ENCODE measurements at regions not wholly inside any gene's neighbourhood (a gene's known extent, or its start where the extent isn't known, plus 50 kb on each side); places are given as distances from the start of the nearest gene placed in this dataset.

DNA sequence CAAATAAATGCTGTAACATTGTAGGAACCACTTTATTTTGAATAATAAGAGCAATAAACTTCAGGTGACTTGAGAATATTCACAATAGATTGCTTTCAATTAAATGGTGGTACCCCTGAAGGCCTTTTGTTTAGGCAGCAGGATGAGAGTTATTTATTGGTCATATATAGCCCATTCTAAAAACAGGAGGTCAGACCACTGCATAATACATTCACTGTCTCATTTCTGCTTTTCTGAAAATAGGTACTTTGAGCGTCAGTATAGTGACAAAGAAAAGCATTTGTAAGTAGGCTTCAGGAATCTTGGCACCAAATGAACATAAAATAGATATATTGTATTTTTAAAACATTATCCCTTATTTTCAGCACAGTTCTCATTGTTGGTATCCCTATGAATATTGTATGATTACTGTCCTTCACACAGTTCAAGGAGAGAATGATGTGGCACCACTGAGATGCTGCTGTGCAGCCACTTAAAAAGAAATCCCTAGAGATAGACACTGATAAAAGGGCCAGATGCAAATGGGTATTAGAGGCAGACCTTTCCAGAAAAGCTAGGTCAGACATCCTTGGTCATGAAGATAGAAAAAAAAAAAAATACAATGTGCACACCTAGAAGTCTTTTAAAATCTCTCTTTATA lies 381.8 kb upstream of the ST8SIA4 start:
- TF ChIP-seq, protein P1, sequence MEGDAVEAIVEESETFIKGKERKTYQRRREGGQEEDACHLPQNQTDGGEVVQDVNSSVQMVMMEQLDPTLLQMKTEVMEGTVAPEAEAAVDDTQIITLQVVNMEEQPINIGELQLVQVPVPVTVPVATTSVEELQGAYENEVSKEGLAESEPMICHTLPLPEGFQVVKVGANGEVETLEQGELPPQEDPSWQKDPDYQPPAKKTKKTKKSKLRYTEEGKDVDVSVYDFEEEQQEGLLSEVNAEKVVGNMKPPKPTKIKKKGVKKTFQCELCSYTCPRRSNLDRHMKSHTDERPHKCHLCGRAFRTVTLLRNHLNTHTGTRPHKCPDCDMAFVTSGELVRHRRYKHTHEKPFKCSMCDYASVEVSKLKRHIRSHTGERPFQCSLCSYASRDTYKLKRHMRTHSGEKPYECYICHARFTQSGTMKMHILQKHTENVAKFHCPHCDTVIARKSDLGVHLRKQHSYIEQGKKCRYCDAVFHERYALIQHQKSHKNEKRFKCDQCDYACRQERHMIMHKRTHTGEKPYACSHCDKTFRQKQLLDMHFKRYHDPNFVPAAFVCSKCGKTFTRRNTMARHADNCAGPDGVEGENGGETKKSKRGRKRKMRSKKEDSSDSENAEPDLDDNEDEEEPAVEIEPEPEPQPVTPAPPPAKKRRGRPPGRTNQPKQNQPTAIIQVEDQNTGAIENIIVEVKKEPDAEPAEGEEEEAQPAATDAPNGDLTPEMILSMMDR (IDR thresholded peaks at IDR 0.05; ENCODE audit: low read depth, low read length, poor library complexity, severe bottlenecking): no peak
- no peak for TF ChIP-seq EZH2phosphoT487 (IDR thresholded peaks at IDR 0.05; ENCODE audit: borderline replicate concordance, low read length)

Measured in DOHH2 (cell line).